SK-N-SH (cell line): ENCODE measurements at regions not wholly inside any gene's neighbourhood (a gene's known extent, or its start where the extent isn't known, plus 50 kb on each side); places are given as distances from the start of the nearest gene placed in this dataset.
"Not testable (repeated sequence)": the region's sequence is repeated elsewhere in the genome, so short reads cannot be mapped to it uniquely, and the experiment has no call there.

ENCODE experiments used
- JUND ChIP-seq: IDR thresholded peaks from 2 replicates; pipeline ENCODE4 v1.4.0; 2012
- NRF1 ChIP-seq: IDR thresholded peaks from 2 replicates; pipeline ENCODE4 v1.6.1; 2012; ENCODE audit warnings: low read depth, mild to moderate bottlenecking, low read length
- POLR2AphosphoS5 ChIP-seq: IDR thresholded peaks from 2 replicates; pipeline ENCODE4 v1.6.1; 2012; ENCODE audit warnings: low read depth, low read length
- RCOR1 ChIP-seq: fragments of 150-350 bp; IDR thresholded peaks from 2 replicates; pipeline ENCODE4 v1.6.1; 2017; ENCODE audit warnings: antibody characterized with exemption, low read length
- SIN3A ChIP-seq: IDR thresholded peaks from 2 replicates; pipeline ENCODE4 v1.6.1; 2012; ENCODE audit warnings: low read depth, mild to moderate bottlenecking, low read length, moderate library complexity, borderline replicate concordance
- SMC3 ChIP-seq: IDR thresholded peaks from 2 replicates; pipeline ENCODE4 v1.6.1; 2012; ENCODE audit warnings: low read depth, low read length, improper control_type of control experiment
- TF ChIP-seq, protein P1 (sequence below): fragments of 200-600 bp; sonication (generic); IDR thresholded peaks from 2 replicates; pipeline ENCODE4 v1.6.1; 2017; ENCODE audit warnings: antibody characterized with exemption, mild to moderate bottlenecking, moderate library complexity
- TF ChIP-seq, protein P2 (sequence below): fragments of 150-350 bp; IDR thresholded peaks from 2 replicates; pipeline ENCODE4 v1.6.1; 2016; ENCODE audit warnings: mild to moderate bottlenecking, low read depth, low read length
- TF ChIP-seq, protein P3 (sequence below): IDR thresholded peaks from 2 replicates; pipeline ENCODE4 v1.6.1; 2012; ENCODE audit warnings: mild to moderate bottlenecking, low read depth, low read length, moderate library complexity
- TF ChIP-seq, protein P4 (sequence below): fragments of 150-350 bp; IDR thresholded peaks from 2 replicates; pipeline ENCODE4 v1.6.1; 2017; ENCODE audit warnings: antibody characterized with exemption, low read length, low read depth, borderline replicate concordance
- TF ChIP-seq, protein P5 (sequence below): IDR thresholded peaks from 2 replicates; pipeline ENCODE4 v1.4.0; 2012; ENCODE audit warnings: low read depth, borderline replicate concordance

DNA sequence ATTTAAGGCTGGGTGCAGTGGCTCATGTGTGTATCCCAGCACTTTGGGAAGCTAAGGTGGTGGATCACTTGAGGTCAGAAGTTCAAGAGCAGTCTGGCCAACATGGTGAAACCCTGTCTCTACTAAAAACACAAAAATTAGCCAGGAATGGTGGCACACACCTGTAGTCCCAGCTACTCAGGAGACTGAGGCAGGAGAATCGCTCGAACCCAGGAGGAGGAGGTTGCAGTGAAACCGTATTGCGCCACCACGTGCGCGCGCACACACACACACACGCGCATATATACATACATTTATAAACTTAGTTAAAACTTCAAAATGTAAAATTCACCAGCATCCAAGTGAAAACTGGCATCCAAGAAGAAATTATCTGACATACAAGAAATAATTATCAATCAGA, 753.7 kb upstream of the SLITRK5 start:
- TF ChIP-seq SIN3A, SMC3, NRF1, RCOR1, JUND, POLR2AphosphoS5: not testable (repeated sequence)
- TF ChIP-seq, protein P1, sequence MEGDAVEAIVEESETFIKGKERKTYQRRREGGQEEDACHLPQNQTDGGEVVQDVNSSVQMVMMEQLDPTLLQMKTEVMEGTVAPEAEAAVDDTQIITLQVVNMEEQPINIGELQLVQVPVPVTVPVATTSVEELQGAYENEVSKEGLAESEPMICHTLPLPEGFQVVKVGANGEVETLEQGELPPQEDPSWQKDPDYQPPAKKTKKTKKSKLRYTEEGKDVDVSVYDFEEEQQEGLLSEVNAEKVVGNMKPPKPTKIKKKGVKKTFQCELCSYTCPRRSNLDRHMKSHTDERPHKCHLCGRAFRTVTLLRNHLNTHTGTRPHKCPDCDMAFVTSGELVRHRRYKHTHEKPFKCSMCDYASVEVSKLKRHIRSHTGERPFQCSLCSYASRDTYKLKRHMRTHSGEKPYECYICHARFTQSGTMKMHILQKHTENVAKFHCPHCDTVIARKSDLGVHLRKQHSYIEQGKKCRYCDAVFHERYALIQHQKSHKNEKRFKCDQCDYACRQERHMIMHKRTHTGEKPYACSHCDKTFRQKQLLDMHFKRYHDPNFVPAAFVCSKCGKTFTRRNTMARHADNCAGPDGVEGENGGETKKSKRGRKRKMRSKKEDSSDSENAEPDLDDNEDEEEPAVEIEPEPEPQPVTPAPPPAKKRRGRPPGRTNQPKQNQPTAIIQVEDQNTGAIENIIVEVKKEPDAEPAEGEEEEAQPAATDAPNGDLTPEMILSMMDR: not testable (repeated sequence)
- TF ChIP-seq, protein P2, sequence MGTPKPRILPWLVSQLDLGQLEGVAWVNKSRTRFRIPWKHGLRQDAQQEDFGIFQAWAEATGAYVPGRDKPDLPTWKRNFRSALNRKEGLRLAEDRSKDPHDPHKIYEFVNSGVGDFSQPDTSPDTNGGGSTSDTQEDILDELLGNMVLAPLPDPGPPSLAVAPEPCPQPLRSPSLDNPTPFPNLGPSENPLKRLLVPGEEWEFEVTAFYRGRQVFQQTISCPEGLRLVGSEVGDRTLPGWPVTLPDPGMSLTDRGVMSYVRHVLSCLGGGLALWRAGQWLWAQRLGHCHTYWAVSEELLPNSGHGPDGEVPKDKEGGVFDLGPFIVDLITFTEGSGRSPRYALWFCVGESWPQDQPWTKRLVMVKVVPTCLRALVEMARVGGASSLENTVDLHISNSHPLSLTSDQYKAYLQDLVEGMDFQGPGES: not testable (repeated sequence)
- TF ChIP-seq, protein P3, sequence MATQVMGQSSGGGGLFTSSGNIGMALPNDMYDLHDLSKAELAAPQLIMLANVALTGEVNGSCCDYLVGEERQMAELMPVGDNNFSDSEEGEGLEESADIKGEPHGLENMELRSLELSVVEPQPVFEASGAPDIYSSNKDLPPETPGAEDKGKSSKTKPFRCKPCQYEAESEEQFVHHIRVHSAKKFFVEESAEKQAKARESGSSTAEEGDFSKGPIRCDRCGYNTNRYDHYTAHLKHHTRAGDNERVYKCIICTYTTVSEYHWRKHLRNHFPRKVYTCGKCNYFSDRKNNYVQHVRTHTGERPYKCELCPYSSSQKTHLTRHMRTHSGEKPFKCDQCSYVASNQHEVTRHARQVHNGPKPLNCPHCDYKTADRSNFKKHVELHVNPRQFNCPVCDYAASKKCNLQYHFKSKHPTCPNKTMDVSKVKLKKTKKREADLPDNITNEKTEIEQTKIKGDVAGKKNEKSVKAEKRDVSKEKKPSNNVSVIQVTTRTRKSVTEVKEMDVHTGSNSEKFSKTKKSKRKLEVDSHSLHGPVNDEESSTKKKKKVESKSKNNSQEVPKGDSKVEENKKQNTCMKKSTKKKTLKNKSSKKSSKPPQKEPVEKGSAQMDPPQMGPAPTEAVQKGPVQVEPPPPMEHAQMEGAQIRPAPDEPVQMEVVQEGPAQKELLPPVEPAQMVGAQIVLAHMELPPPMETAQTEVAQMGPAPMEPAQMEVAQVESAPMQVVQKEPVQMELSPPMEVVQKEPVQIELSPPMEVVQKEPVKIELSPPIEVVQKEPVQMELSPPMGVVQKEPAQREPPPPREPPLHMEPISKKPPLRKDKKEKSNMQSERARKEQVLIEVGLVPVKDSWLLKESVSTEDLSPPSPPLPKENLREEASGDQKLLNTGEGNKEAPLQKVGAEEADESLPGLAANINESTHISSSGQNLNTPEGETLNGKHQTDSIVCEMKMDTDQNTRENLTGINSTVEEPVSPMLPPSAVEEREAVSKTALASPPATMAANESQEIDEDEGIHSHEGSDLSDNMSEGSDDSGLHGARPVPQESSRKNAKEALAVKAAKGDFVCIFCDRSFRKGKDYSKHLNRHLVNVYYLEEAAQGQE: not testable (repeated sequence)
- TF ChIP-seq, protein P4, sequence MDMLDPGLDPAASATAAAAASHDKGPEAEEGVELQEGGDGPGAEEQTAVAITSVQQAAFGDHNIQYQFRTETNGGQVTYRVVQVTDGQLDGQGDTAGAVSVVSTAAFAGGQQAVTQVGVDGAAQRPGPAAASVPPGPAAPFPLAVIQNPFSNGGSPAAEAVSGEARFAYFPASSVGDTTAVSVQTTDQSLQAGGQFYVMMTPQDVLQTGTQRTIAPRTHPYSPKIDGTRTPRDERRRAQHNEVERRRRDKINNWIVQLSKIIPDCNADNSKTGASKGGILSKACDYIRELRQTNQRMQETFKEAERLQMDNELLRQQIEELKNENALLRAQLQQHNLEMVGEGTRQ: not testable (repeated sequence)
- TF ChIP-seq, protein P5, sequence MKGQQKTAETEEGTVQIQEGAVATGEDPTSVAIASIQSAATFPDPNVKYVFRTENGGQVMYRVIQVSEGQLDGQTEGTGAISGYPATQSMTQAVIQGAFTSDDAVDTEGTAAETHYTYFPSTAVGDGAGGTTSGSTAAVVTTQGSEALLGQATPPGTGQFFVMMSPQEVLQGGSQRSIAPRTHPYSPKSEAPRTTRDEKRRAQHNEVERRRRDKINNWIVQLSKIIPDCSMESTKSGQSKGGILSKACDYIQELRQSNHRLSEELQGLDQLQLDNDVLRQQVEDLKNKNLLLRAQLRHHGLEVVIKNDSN: not testable (repeated sequence)
